ENCODE measurements at regions not wholly inside any gene's neighbourhood (a gene's known extent, or its start where the extent isn't known, plus 50 kb on each side); places are given as distances from the start of the nearest gene placed in this dataset.

DNA sequence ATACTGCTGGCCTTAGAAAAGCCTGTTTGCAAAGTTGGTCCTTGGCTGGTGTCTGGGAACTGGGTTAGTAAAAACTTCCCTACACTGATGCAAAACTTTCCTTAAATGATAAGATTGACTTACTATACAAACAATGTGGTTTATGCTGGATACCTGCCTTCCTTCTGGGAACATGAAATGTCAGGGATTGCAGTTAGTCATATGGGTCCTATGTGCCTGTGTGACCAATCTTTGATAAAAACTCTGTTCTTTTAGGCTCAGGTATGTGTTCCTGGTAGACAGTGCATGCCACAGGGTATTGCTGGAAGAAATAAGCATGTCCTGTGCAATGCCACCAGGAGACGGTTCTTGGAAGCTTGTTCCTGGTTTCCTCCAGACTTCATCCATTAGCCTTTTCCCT, 173.3 kb downstream of the RMI1 start:
- Histone ChIP-seq H3K9me3 (ENCODE audit: low read length) (no peaks in the 10 kb centered on the region), H3K9ac (ENCODE audit: low read length) (no peak overlapping the region), H3K27ac (ENCODE audit: low read length) (no peak overlapping the region), H3K4me3 (ENCODE audit: low read length) (no peak overlapping the region), H3K27me3 (ENCODE audit: insufficient read depth, low read depth, low read length) (no peaks in the 10 kb centered on the region), H2AFZ (ENCODE audit: low read depth, low read length) (no peak overlapping the region), H3K4me2 (ENCODE audit: low read length) (no peak overlapping the region), H3F3A (ENCODE audit: insufficient read depth, low read length, poor library complexity, severe bottlenecking) (no peaks in the 10 kb centered on the region), H3K36me3 (ENCODE audit: insufficient read depth, low read length) (no peaks in the 10 kb centered on the region), H3K79me2 (replicated peaks; ENCODE audit: insufficient read depth, low read length) (no peaks in the 10 kb centered on the region), H3K9me2 (ENCODE audit: insufficient read depth, low read length) (no peaks in the 10 kb centered on the region), H4K20me1 (ENCODE audit: insufficient read depth) (no peaks in the 10 kb centered on the region)
- TF ChIP-seq REST (IDR thresholded peaks at IDR 0.05; ENCODE audit: borderline replicate concordance) (no peak), EZH2 (IDR thresholded peaks at IDR 0.05; ENCODE audit: borderline replicate concordance, insufficient read depth, low read length, poor library complexity, severe bottlenecking) (no peak), EP300 (conservative IDR thresholded peaks at IDR 0.05; ENCODE audit: poor library complexity, severe bottlenecking) (no peak), MXI1 (conservative IDR thresholded peaks at IDR 0.05; ENCODE audit: poor library complexity, severe bottlenecking) (no peak), SMC3 (conservative IDR thresholded peaks at IDR 0.05; ENCODE audit: poor library complexity) (no peak), TAF1 (IDR thresholded peaks at IDR 0.05; ENCODE audit: low read depth) (no peak), POLR2AphosphoS5 (IDR thresholded peaks at IDR 0.05) (no peak), RAD21 (conservative IDR thresholded peaks at IDR 0.05) (no peak)
- TF ChIP-seq, protein P1, sequence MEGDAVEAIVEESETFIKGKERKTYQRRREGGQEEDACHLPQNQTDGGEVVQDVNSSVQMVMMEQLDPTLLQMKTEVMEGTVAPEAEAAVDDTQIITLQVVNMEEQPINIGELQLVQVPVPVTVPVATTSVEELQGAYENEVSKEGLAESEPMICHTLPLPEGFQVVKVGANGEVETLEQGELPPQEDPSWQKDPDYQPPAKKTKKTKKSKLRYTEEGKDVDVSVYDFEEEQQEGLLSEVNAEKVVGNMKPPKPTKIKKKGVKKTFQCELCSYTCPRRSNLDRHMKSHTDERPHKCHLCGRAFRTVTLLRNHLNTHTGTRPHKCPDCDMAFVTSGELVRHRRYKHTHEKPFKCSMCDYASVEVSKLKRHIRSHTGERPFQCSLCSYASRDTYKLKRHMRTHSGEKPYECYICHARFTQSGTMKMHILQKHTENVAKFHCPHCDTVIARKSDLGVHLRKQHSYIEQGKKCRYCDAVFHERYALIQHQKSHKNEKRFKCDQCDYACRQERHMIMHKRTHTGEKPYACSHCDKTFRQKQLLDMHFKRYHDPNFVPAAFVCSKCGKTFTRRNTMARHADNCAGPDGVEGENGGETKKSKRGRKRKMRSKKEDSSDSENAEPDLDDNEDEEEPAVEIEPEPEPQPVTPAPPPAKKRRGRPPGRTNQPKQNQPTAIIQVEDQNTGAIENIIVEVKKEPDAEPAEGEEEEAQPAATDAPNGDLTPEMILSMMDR (IDR thresholded peaks at IDR 0.05; ENCODE audit: poor library complexity, severe bottlenecking): no peak

DNA sequence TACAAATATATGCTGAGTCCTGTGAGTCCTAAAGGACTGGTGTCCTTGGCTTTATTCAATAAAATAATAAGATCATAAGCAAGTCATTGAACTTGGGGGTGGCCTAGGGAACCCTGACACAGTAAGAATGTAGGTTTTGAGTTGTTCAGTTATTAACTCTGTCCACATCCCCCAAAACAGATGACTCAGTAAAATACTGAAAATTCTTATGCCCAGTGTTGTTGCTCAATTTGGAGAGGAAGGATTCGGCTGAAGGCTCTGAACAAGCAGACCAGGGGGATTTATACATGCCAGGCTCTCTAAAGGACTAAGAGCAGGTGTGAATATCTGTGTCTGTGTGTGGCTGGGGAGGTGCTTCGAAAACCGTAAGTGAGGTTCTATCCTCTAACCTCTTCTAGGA, 173.7 kb downstream of the RMI1 start:
- no peak overlapping the region for H3K27ac ChIP-seq (ENCODE audit: low read length)
- H3K9me2 ChIP-seq (ENCODE audit: insufficient read depth, low read length): no peaks in the 10 kb centered on the region
- H2AFZ ChIP-seq (ENCODE audit: low read depth, low read length): no peak overlapping the region
- H3K4me2 ChIP-seq (ENCODE audit: low read length): no peak overlapping the region
- TF ChIP-seq TAF1 (IDR thresholded peaks at IDR 0.05; ENCODE audit: low read depth) (no peak), MXI1 (conservative IDR thresholded peaks at IDR 0.05; ENCODE audit: poor library complexity, severe bottlenecking) (no peak), POLR2AphosphoS5 (IDR thresholded peaks at IDR 0.05) (no peak), REST (IDR thresholded peaks at IDR 0.05; ENCODE audit: borderline replicate concordance) (no peak), EP300 (conservative IDR thresholded peaks at IDR 0.05; ENCODE audit: poor library complexity, severe bottlenecking) (no peak), SMC3 (conservative IDR thresholded peaks at IDR 0.05; ENCODE audit: poor library complexity) (no peak), RAD21 (conservative IDR thresholded peaks at IDR 0.05) (no peak), EZH2 (IDR thresholded peaks at IDR 0.05; ENCODE audit: borderline replicate concordance, insufficient read depth, low read length, poor library complexity, severe bottlenecking) (no peak)
- TF ChIP-seq, protein P1 (IDR thresholded peaks at IDR 0.05; ENCODE audit: poor library complexity, severe bottlenecking): no peak
- no peaks in the 10 kb centered on the region for H4K20me1 ChIP-seq (ENCODE audit: insufficient read depth)
- H3F3A ChIP-seq (ENCODE audit: insufficient read depth, low read length, poor library complexity, severe bottlenecking): no peaks in the 10 kb centered on the region
- H3K79me2 ChIP-seq (replicated peaks; ENCODE audit: insufficient read depth, low read length): no peaks in the 10 kb centered on the region
- H3K4me3 ChIP-seq (ENCODE audit: low read length): no peak overlapping the region
- no peaks in the 10 kb centered on the region for H3K36me3 ChIP-seq (ENCODE audit: insufficient read depth, low read length)
- no peak overlapping the region for H3K9ac ChIP-seq (ENCODE audit: low read length)
- H3K9me3 ChIP-seq (ENCODE audit: low read length): no peaks in the 10 kb centered on the region
- no peaks in the 10 kb centered on the region for H3K27me3 ChIP-seq (ENCODE audit: insufficient read depth, low read depth, low read length)

All from neural cell (in vitro differentiated cells).